OCI-LY3 (cell line): ENCODE measurements at regions not wholly inside any gene's neighbourhood (a gene's known extent, or its start where the extent isn't known, plus 50 kb on each side); places are given as distances from the start of the nearest gene placed in this dataset.

ENCODE experiments used
- H2AFZ ChIP-seq: fragments of 200-600, 300-600 bp; shearing (Covaris generic); 2 replicates; pipeline ENCODE4 v1.6.0; 2014; ENCODE audit warnings: antibody characterized with exemption, low read depth, low read length
- H3K27ac ChIP-seq: fragments of 200-600, 300-600 bp; sonication (generic); 2 replicates; pipeline ENCODE4 v1.5.1; 2014; ENCODE audit warnings: mild to moderate bottlenecking, low read length, moderate library complexity, mixed read lengths
- H3K27me3 ChIP-seq: fragments of 200-600, 300-600 bp; sonication (generic); 2 replicates; pipeline ENCODE4 v1.6.1; 2014; ENCODE audit warnings: low read depth, low read length, mixed read lengths
- H3K36me3 ChIP-seq: fragments of 200-600, 300-600 bp; sonication (generic); replicated peaks from 2 replicates; pipeline ENCODE3; 2014; ENCODE audit warnings: low read depth, low read length, mixed read lengths
- H3K4me1 ChIP-seq: fragments of 300-600, 200-600 bp; sonication (generic); 2 replicates; pipeline ENCODE4 v1.6.1; 2014; ENCODE audit warnings: low read length, mixed read lengths
- H3K4me2 ChIP-seq: fragments of 200-600, 300-600 bp; sonication (generic); 2 replicates; pipeline ENCODE4 v1.6.1; 2014; ENCODE audit warnings: low read length, mixed read lengths
- H3K4me3 ChIP-seq: fragments of 300-600, 200-600 bp; sonication (generic); 2 replicates; pipeline ENCODE4 v1.5.1; 2014; ENCODE audit warnings: antibody characterized with exemption, mild to moderate bottlenecking, low read length, moderate library complexity
- H3K79me2 ChIP-seq: fragments of 300-600, 200-600 bp; shearing (Covaris generic); 2 replicates; pipeline ENCODE4 v1.6.1; 2014; ENCODE audit warnings: mild to moderate bottlenecking, low read length, mixed read lengths
- H3K9ac ChIP-seq: fragments of 300-600, 200-600 bp; shearing (Covaris generic); 2 replicates; pipeline ENCODE4 v1.6.0; 2014; ENCODE audit warnings: mild to moderate bottlenecking, low read length, moderate library complexity
- H3K9me3 ChIP-seq: fragments of 200-600, 300-600 bp; shearing (Covaris generic); 2 replicates; pipeline ENCODE4 v1.6.1; 2014; ENCODE audit warnings: low read length, mixed read lengths; ENCODE audit not compliant: insufficient read depth
- H4K20me1 ChIP-seq: fragments of 200-600, 300-600 bp; sonication (generic); 2 replicates; pipeline ENCODE4 v1.6.1; 2016; ENCODE audit warnings: low read length, mixed read lengths; ENCODE audit not compliant: insufficient read depth
- EZH2phosphoT487 ChIP-seq: fragments of 200-600 bp; shearing (Covaris generic); IDR thresholded peaks from 2 replicates; pipeline ENCODE4 v1.6.1; 2018; ENCODE audit warnings: antibody characterized with exemption, mixed run types, low read depth
- TF ChIP-seq, protein P1 (sequence below): fragments of 200-600, 300-600 bp; sonication (generic); IDR thresholded peaks from 2 replicates; pipeline ENCODE4 v1.5.1; 2014; ENCODE audit warnings: antibody characterized with exemption, low read length, low read depth

DNA sequence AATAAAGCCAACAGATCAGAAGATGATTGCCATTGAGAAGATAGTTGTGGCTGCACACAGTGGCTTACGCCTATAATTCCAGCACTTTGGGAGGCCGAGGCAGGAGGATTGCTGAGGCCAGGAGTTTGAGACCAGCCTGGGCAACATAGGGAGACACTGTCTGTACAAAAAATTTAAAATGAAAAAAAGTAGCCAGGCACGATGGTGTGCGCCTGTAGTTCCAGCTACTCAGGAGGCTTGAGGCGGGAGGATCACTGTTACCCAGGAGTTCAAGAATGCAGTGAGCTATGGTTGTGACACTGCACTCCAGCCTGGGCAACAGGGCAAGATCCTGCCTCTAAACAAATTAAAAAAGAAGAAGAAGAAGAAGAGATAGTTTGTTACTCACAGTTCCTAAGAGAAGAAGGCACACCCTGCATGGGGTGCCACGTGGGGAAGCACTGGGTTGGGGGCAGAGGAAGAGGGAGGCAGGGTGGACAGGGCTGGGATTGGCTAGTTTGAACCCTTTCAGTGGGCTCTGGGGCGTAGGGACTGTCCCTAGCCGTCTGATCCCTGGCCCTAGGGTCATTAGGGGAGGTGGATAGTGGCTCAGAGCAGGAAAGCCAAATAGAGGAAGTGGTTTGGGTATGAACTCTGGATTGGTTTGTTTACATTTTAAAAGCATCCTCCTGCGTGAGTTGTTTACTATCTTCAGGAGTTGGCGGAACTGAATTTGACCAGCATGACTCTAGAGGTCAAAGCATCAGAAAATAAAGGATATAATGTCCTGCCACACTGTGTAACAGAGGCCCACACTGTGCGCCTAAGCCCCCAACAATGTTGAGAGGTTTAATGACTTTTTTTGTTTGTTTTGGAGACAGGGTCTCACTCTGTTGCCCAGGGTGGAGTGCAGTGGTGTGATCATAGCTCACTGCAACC lies 60.5 kb upstream of the MEDAG start:
- peaks cover 7% of the 10 kb centered on the region; the same call in 1 of the 2 replicates for H3K27me3 ChIP-seq
- H3K79me2 ChIP-seq = no peaks in the 10 kb centered on the region
- H3K36me3 ChIP-seq = no peaks in the 10 kb centered on the region
- H3K4me2 ChIP-seq = no peak overlapping the region
- no peak overlapping the region for H2AFZ ChIP-seq
- H3K27ac ChIP-seq = no peak overlapping the region
- no peak overlapping the region for H3K4me3 ChIP-seq
- no peak overlapping the region for H3K9ac ChIP-seq
- no peaks in the 10 kb centered on the region for H3K9me3 ChIP-seq
- H3K4me1 ChIP-seq = peaks cover 16% of the 10 kb centered on the region
- TF ChIP-seq EZH2phosphoT487 = no peak
- TF ChIP-seq, protein P1, sequence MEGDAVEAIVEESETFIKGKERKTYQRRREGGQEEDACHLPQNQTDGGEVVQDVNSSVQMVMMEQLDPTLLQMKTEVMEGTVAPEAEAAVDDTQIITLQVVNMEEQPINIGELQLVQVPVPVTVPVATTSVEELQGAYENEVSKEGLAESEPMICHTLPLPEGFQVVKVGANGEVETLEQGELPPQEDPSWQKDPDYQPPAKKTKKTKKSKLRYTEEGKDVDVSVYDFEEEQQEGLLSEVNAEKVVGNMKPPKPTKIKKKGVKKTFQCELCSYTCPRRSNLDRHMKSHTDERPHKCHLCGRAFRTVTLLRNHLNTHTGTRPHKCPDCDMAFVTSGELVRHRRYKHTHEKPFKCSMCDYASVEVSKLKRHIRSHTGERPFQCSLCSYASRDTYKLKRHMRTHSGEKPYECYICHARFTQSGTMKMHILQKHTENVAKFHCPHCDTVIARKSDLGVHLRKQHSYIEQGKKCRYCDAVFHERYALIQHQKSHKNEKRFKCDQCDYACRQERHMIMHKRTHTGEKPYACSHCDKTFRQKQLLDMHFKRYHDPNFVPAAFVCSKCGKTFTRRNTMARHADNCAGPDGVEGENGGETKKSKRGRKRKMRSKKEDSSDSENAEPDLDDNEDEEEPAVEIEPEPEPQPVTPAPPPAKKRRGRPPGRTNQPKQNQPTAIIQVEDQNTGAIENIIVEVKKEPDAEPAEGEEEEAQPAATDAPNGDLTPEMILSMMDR = no peak
- no peaks in the 10 kb centered on the region for H4K20me1 ChIP-seq

DNA sequence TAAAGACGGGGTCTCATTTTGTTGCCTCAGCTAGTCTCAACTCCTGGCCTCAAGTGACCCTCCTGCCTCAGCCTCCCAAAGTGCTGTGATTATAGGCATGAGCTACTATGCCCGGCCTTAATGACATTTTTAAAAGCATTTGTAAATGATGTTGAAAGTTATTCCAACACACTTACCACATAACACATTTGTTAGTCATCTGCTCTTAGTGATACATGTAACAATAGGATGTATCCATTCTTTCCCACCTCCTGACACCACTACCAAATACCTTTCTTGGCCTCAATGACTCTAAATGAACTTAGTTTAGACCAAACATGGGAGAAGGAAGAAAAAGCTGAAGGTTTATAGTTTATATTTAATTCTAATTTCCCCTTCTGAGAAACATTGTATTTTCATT lies 59.8 kb upstream of the MEDAG start:
- Histone ChIP-seq H3K9me3 (no peaks in the 10 kb centered on the region), H2AFZ (no peak overlapping the region), H3K4me3 (no peak overlapping the region), H3K4me1 (peaks cover 18% of the 10 kb centered on the region), H3K4me2 (no peak overlapping the region), H3K27ac (no peak overlapping the region), H3K27me3 (peaks cover 7% of the 10 kb centered on the region; the same call in 1 of the 2 replicates), H3K79me2 (no peaks in the 10 kb centered on the region), H4K20me1 (no peaks in the 10 kb centered on the region), H3K36me3 (no peaks in the 10 kb centered on the region), H3K9ac (no peak overlapping the region)
- TF ChIP-seq EZH2phosphoT487 = no peak
- TF ChIP-seq, protein P1 = no peak

- no peaks in the 10 kb centered on the region for H3K9me3 ChIP-seq
- H3K4me2 ChIP-seq = no peak overlapping the region
- H2AFZ ChIP-seq = no peak overlapping the region
- no peak overlapping the region for H3K27ac ChIP-seq
- no peak overlapping the region for H3K9ac ChIP-seq
- no peak overlapping the region for H3K4me3 ChIP-seq
- H3K4me1 ChIP-seq = peaks cover 24% of the 10 kb centered on the region
- TF ChIP-seq, protein P1 = no peak
- no peak for TF ChIP-seq EZH2phosphoT487
- H4K20me1 ChIP-seq = no peaks in the 10 kb centered on the region
- H3K27me3 ChIP-seq = peaks cover 7% of the 10 kb centered on the region; the same call in 1 of the 2 replicates
- no peaks in the 10 kb centered on the region for H3K79me2 ChIP-seq
- H3K36me3 ChIP-seq = no peaks in the 10 kb centered on the region
These were observed 59.2 kb upstream of the MEDAG start for GRCh38 chr13:30846866-30847265.

DNA sequence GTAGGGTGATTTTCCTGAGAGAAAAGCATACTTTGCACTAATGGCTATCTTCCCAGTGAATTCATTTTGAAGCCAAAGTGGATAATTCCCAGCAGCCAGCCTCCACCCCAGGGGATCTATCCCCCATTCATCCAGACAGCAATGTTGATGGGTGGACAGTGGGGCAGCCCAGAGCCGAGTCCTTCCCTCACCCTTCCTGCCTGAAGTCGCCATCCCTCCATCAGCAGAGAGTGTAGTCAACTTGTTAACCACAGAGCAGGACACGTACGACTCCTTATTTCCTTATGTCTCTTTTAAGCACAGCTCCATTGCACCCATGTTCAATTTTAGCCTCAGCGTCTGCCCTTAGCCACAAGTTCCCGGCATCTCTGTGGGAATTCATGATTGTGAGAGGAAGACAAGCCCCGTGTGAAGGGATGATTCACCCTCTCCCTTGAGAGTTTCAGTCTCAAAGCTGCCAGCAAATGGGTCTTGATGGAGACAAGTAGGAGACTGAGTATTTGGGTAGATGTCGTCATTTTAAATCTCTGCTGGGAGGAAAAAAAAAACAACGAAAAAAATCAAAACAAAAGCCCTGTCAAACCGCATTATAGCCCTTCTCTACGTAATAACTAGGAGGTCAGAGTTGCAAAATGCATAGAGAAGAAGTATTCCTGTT lies 58.3 kb upstream of the MEDAG start:
- Histone ChIP-seq H4K20me1 (no peaks in the 10 kb centered on the region), H3K4me2 (peak overlapping the region; percentile 57), H3K9me3 (no peaks in the 10 kb centered on the region), H3K4me3 (peak overlapping the region; percentile 35), H3K27me3 (peaks cover 7% of the 10 kb centered on the region; the same call in 1 of the 2 replicates), H3K27ac (no peak overlapping the region), H3K36me3 (no peaks in the 10 kb centered on the region), H3K79me2 (no peaks in the 10 kb centered on the region), H3K4me1 (peaks cover 32% of the 10 kb centered on the region), H3K9ac (no peak overlapping the region), H2AFZ (peak overlapping the region; percentile 23; the same call in 1 of the 2 replicates)
- TF ChIP-seq, protein P1 = no peak
- TF ChIP-seq EZH2phosphoT487 = no peak
